Thyroid gland (tissue), 4 donors: ENCODE measurements at regions not wholly inside any gene's neighbourhood (a gene's known extent, or its start where the extent isn't known, plus 50 kb on each side); places are given as distances from the start of the nearest gene placed in this dataset.

Source experiments
- DNase-seq, 2 donors: peaks; one replicate each; pipeline ENCODE4 v3.0.0-alpha.2; 2019
- H3K27ac ChIP-seq, 3 donors: fragments of 200-600 bp; sonication (generic); 1 replicate in 2 of 3; 2 replicates in 1 of 3; pipeline ENCODE4 v1.5.1; 2016 to 2019; ENCODE audit warnings: mild to moderate bottlenecking in 1 of 3, moderate library complexity in 1 of 3
- H3K27me3 ChIP-seq: fragments of 200-600 bp; sonication (generic); one replicate; pipeline ENCODE4 v1.5.1; 2019
- H3K36me3 ChIP-seq, 2 donors: fragments of 200-600 bp; sonication (generic); one replicate each; pipeline ENCODE4 v1.5.1; 2016 to 2019
- H3K4me1 ChIP-seq, 2 donors: fragments of 200-600 bp; sonication (generic); one replicate each; pipeline ENCODE4 v1.5.1; 2017 to 2019
- H3K4me3 ChIP-seq, 3 donors: fragments of 200-600 bp; sonication (generic); replicated peaks in 1 of 3; 1 replicate in 2 of 3; 2 replicates in 1 of 3; pipeline ENCODE4 v1.5.1; 2016; ENCODE audit warnings: mild to moderate bottlenecking in 1 of 3
- H3K9me3 ChIP-seq: fragments of 200-600 bp; sonication (generic); one replicate; pipeline ENCODE4 v1.5.1; 2017
- CTCF ChIP-seq, 6 experiments: fragments of 200-600 bp in 3 of 6; fragments of 450-650 bp in 3 of 6; sonication (generic) in 3 of 6; IDR thresholded peaks; one replicate each; pipeline ENCODE4 v1.5.1; 2016 to 2019; ENCODE audit warnings: antibody characterized with exemption in 6 of 6, mild to moderate bottlenecking in 2 of 6, inconsistent platforms in 1 of 6, moderate library complexity in 1 of 6
- POLR2A ChIP-seq, 2 donors: fragments of 450-650 bp; IDR thresholded peaks; one replicate each; pipeline ENCODE4 v1.6.1; 2017; ENCODE audit warnings: antibody characterized with exemption in 2 of 2, mild to moderate bottlenecking in 2 of 2, moderate library complexity in 1 of 2
- WGBS, 2 donors: methylation state at CpG; one replicate each; pipeline ENCODE4 v1.1.5; 2017; 5-methylcytosine and 5-hydroxymethylcytosine counted together
- intact Hi-C: fragments of 100-400 bp; cut with DNase I; formaldehyde crosslinking; loops from one replicate; pipeline ENCODE4 v1.15.1; 2023

GRCh38 chr6:19538096-19538495, 299.1 kb upstream of the ID4 start:
- TF ChIP-seq POLR2A (IDR thresholded peaks at IDR 0.05) (no peak), CTCF (IDR thresholded peaks at IDR 0.05) (no peak)
- Histone ChIP-seq H3K4me1 (peaks cover 0 to 6% of the 10 kb centered on the region in 2 donors), H3K27ac (no peak overlapping the region), H3K36me3 (no peaks in the 10 kb centered on the region), H3K27me3 (no peaks in the 10 kb centered on the region), H3K4me3 (no peak overlapping the region), H3K9me3 (no peaks in the 10 kb centered on the region)
- peak; percentile 13 to 65 for DNase-seq
- 63 to 75% methylated on average over 12 of the region's 12 CpGs for WGBS, 2 donors
- intact Hi-C loops = no loop called here

- H3K27me3 ChIP-seq = no peaks in the 10 kb centered on the region
- no peak for DNase-seq
- H3K9me3 ChIP-seq = no peaks in the 10 kb centered on the region
- TF ChIP-seq CTCF (IDR thresholded peaks at IDR 0.05) = no peak
- no peak for TF ChIP-seq POLR2A (IDR thresholded peaks at IDR 0.05)
- H3K4me3 ChIP-seq = no peak overlapping the region
- intact Hi-C loops = no loop called here
- H3K4me1 ChIP-seq = no peaks in the 10 kb centered on the region
- 95 to 97% methylated on average over 2 of the region's 2 CpGs for WGBS, 2 donors
- H3K27ac ChIP-seq = no peak overlapping the region
- H3K36me3 ChIP-seq = no peaks in the 10 kb centered on the region
Observed at GRCh38 chr6:19547507-19547906, 289.7 kb upstream of the ID4 start.

DNA sequence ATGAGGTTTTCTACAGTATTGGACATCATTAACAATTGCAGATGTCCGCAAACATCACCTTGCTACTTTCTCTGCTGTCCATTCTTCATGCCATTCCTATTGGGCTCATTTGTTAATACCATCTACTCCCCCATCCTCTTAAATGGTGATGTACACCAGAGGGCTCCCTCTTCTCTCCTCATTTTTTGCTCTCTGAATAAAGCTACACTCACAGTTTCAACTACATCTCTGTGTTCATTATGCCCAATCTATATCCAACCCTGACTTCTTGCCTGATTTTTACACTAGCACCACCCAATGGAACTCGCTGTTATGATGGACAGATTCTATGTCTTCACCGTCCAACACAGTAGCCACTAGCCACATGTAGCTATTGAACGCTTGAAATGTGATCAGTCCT, 288.1 kb upstream of the ID4 start:
- H3K27ac ChIP-seq = no peak overlapping the region
- DNase-seq = no peak
- H3K9me3 ChIP-seq = no peaks in the 10 kb centered on the region
- H3K36me3 ChIP-seq = no peaks in the 10 kb centered on the region
- H3K4me1 ChIP-seq = no peaks in the 10 kb centered on the region
- intact Hi-C loops = no loop called here
- no peak for TF ChIP-seq POLR2A (IDR thresholded peaks at IDR 0.05)
- no peaks in the 10 kb centered on the region for H3K27me3 ChIP-seq
- 95 to 98% methylated on average over 4 of the region's 4 CpGs for WGBS, 2 donors
- no peak overlapping the region for H3K4me3 ChIP-seq

GRCh38 chr6:19550380-19550779, 286.8 kb upstream of the ID4 start:
- no peak for DNase-seq
- WGBS, 2 donors = 92% methylated on average over 2 of the region's 2 CpGs
- intact Hi-C loops = no loop called here

DNA sequence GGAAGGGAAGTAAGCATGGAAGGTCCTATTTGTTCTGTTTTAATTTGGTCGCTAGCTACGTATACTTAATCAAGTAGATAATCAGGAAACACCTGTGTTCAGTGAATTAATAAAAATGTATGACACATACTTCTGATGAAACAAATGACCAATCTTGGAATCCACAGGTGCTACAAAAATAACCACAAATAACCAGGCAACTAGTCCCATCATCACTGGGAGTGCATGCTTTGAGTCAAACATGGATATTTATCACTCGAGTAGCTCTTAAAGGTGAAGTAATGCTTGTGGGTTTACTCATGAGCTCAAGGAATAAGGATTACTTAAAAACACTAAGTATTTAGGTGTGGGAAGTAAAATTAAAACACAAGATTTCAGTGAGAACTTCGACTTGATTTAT, 285.6 kb upstream of the ID4 start:
- no peak overlapping the region for H3K4me3 ChIP-seq
- H3K27ac ChIP-seq = no peak overlapping the region
- TF ChIP-seq CTCF (IDR thresholded peaks at IDR 0.05) (no peak), POLR2A (IDR thresholded peaks at IDR 0.05) (no peak)
- H3K27me3 ChIP-seq = no peaks in the 10 kb centered on the region
- intact Hi-C loops = no loop called here
- no peaks in the 10 kb centered on the region for H3K36me3 ChIP-seq
- H3K9me3 ChIP-seq = no peaks in the 10 kb centered on the region
- peaks cover 0 to 6% of the 10 kb centered on the region in 2 donors for H3K4me1 ChIP-seq
- no peak for DNase-seq
- WGBS, 2 donors = 65 to 71% methylated on average over 4 of the region's 4 CpGs

More at GRCh38 chr6:19550380-19550779, 286.8 kb upstream of the ID4 start:
- Histone ChIP-seq H3K36me3 (no peaks in the 10 kb centered on the region), H3K4me3 (no peak overlapping the region), H3K4me1 (peaks cover 0 to 6% of the 10 kb centered on the region in 2 donors), H3K9me3 (no peaks in the 10 kb centered on the region), H3K27ac (no peak overlapping the region), H3K27me3 (no peaks in the 10 kb centered on the region)
- no peak for TF ChIP-seq CTCF (IDR thresholded peaks at IDR 0.05)
- TF ChIP-seq POLR2A (IDR thresholded peaks at IDR 0.05) = no peak

- no peaks in the 10 kb centered on the region for H3K9me3 ChIP-seq
- no peak overlapping the region for H3K27ac ChIP-seq
- no peaks in the 10 kb centered on the region for H3K27me3 ChIP-seq
- no peak for DNase-seq
- no peak overlapping the region for H3K4me3 ChIP-seq
- TF ChIP-seq CTCF (IDR thresholded peaks at IDR 0.05) (no peak), POLR2A (IDR thresholded peaks at IDR 0.05) (no peak)
- H3K36me3 ChIP-seq = no peaks in the 10 kb centered on the region
- H3K4me1 ChIP-seq = peaks cover 0 to 6% of the 10 kb centered on the region in 2 donors
- 80 to 89% methylated on average over 3 of the region's 3 CpGs for WGBS, 2 donors
- intact Hi-C loops = no loop called here
Observed at GRCh38 chr6:19552076-19552475, 285.1 kb upstream of the ID4 start.
